ENCODE measurements at regions not wholly inside any gene's neighbourhood (a gene's known extent, or its start where the extent isn't known, plus 50 kb on each side); places are given as distances from the start of the nearest gene placed in this dataset.

- no peaks in the 10 kb centered on the region for H3K27me3 ChIP-seq (ENCODE audit: control insufficient read depth in 4 of 4, insufficient read depth in 4 of 4, low read length in 3 of 4)
- no peak overlapping the region for H3K27ac ChIP-seq (ENCODE audit: low read depth in 1 of 2, low read length in 2 of 2)
- no peak overlapping the region for H3K9ac ChIP-seq (ENCODE audit: low read depth in 1 of 2, low read length in 2 of 2)
- no peaks in the 10 kb centered on the region for H3K4me1 ChIP-seq (ENCODE audit: control insufficient read depth in 4 of 4, insufficient read depth in 4 of 4, low read length in 3 of 4)
- TF ChIP-seq FOXA2 (IDR thresholded peaks at IDR 0.05) (no peak), RAD21 (IDR thresholded peaks at IDR 0.05) (no peak), MAX (IDR thresholded peaks at IDR 0.05) (no peak), EGR1 (IDR thresholded peaks at IDR 0.05; ENCODE audit: low read depth in 2 of 2) (no peak), CTCF (IDR thresholded peaks at IDR 0.05; ENCODE audit: low read depth, low read length, missing input control) (no peak), REST (IDR thresholded peaks at IDR 0.05) (no peak), SP1 (IDR thresholded peaks at IDR 0.05) (no peak), FOXA1 (IDR thresholded peaks at IDR 0.05) (no peak)
- TF ChIP-seq, protein P1, sequence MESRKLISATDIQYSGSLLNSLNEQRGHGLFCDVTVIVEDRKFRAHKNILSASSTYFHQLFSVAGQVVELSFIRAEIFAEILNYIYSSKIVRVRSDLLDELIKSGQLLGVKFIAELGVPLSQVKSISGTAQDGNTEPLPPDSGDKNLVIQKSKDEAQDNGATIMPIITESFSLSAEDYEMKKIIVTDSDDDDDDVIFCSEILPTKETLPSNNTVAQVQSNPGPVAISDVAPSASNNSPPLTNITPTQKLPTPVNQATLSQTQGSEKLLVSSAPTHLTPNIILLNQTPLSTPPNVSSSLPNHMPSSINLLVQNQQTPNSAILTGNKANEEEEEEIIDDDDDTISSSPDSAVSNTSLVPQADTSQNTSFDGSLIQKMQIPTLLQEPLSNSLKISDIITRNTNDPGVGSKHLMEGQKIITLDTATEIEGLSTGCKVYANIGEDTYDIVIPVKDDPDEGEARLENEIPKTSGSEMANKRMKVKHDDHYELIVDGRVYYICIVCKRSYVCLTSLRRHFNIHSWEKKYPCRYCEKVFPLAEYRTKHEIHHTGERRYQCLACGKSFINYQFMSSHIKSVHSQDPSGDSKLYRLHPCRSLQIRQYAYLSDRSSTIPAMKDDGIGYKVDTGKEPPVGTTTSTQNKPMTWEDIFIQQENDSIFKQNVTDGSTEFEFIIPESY (IDR thresholded peaks at IDR 0.05) = no peak
- H3K4me3 ChIP-seq (ENCODE audit: low read depth in 1 of 3, low read length in 3 of 3) = no peak overlapping the region
- no peak for DNase-seq (ENCODE audit: low spot score)
- H3K9me3 ChIP-seq (ENCODE audit: control insufficient read depth in 4 of 4, low read length in 3 of 4) = no peaks in the 10 kb centered on the region
- WGBS = 93% methylated on average over 13 of the region's 13 CpGs
- no peaks in the 10 kb centered on the region for H3K36me3 ChIP-seq (ENCODE audit: control insufficient read depth in 4 of 4, insufficient read depth in 3 of 4, low read depth in 1 of 4, low read length in 3 of 4)
These were observed 68.1 kb upstream of the DLG1 start for GRCh38 chr3:197366301-197367044.

GRCh38 chr3:197365586-197365985, 67.2 kb upstream of the DLG1 start:
- peaks cover 0 to 2% (median 0%) of the 10 kb centered on the region in 4 donors for H3K9me3 ChIP-seq (ENCODE audit: control insufficient read depth in 4 of 4, low read length in 3 of 4)
- H3K36me3 ChIP-seq (ENCODE audit: control insufficient read depth in 4 of 4, insufficient read depth in 3 of 4, low read depth in 1 of 4, low read length in 3 of 4) = no peaks in the 10 kb centered on the region
- no peak overlapping the region for H3K9ac ChIP-seq (ENCODE audit: low read depth in 1 of 2, low read length in 2 of 2)
- WGBS = 93% methylated on average over 4 of the region's 4 CpGs
- H3K27me3 ChIP-seq (ENCODE audit: control insufficient read depth in 4 of 4, insufficient read depth in 4 of 4, low read length in 3 of 4) = no peaks in the 10 kb centered on the region
- H3K27ac ChIP-seq (ENCODE audit: low read depth in 1 of 2, low read length in 2 of 2) = no peak overlapping the region
- H3K4me1 ChIP-seq (ENCODE audit: control insufficient read depth in 4 of 4, insufficient read depth in 4 of 4, low read length in 3 of 4) = no peaks in the 10 kb centered on the region
- no peak for DNase-seq (ENCODE audit: low spot score)
- H3K4me3 ChIP-seq (ENCODE audit: low read depth in 1 of 3, low read length in 3 of 3) = no peak overlapping the region
- no peak for TF ChIP-seq HNF4G (IDR thresholded peaks at IDR 0.05)
- TF ChIP-seq REST (IDR thresholded peaks at IDR 0.05) = no peak
- no peak for TF ChIP-seq FOXA1 (IDR thresholded peaks at IDR 0.05)
- no peak for TF ChIP-seq SP1 (IDR thresholded peaks at IDR 0.05)
- no peak for TF ChIP-seq NR2F2 (IDR thresholded peaks at IDR 0.05)
- no peak for TF ChIP-seq CTCF (IDR thresholded peaks at IDR 0.05; ENCODE audit: low read depth, low read length, missing input control)
- TF ChIP-seq MAX (IDR thresholded peaks at IDR 0.05) = no peak
- no peak for TF ChIP-seq GABPA (IDR thresholded peaks at IDR 0.05 in 1 of 2, conservative IDR thresholded peaks at IDR 0.05 in 1 of 2)
- no peak for TF ChIP-seq TAF1 (conservative IDR thresholded peaks at IDR 0.05)
- TF ChIP-seq JUND (IDR thresholded peaks at IDR 0.05) = no peak
- no peak for TF ChIP-seq YY1 (IDR thresholded peaks at IDR 0.05)
- TF ChIP-seq, protein P2, sequence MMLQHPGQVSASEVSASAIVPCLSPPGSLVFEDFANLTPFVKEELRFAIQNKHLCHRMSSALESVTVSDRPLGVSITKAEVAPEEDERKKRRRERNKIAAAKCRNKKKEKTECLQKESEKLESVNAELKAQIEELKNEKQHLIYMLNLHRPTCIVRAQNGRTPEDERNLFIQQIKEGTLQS (IDR thresholded peaks at IDR 0.05) = no peak
- no peak for TF ChIP-seq HNF4A (conservative IDR thresholded peaks at IDR 0.05)
- no peak for TF ChIP-seq FOXA2 (IDR thresholded peaks at IDR 0.05)

Measured in liver (tissue), 8 donors.